ENCODE measurements at regions not wholly inside any gene's neighbourhood (a gene's known extent, or its start where the extent isn't known, plus 50 kb on each side); places are given as distances from the start of the nearest gene placed in this dataset.
"Not testable (repeated sequence)": the region's sequence is repeated elsewhere in the genome, so short reads cannot be mapped to it uniquely, and the experiment has no call there.

DNA sequence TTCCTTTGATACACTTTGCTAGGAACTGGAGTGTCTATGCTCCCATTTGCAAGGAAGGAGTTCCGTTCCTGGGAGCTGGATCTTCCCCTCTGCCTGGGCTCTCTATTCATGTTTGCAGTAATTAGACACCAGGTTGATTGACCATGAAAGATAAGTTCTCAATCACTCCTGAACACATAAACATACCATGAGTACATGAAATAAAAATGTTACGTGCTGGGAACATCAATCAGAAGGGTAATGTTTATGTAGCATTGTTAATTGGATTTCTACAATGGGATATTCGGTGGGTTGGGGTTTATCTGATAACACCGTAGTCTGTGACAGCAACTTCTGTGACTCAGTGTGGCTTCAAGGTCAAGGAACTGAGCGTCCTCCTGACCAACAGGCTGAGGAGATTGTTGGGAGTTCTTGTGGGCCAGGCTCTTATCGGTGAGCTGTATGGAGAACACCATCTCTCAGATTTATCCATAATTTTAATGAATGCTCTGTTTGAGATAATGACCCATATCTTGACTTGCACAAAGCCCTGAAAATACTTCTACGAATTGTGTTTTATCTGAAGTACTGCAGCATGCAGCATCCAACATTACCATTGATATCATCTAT is 136.4 kb downstream of the NPIPB5 start:
- Histone ChIP-seq H3K36me3 (ENCODE audit: insufficient read depth) (no peaks in the 10 kb centered on the region), H3K79me2 (ENCODE audit: insufficient read depth, low read depth) (no peaks in the 10 kb centered on the region), H3K9ac (no peak overlapping the region), H3K27me3 (ENCODE audit: insufficient read depth, low read depth) (no peaks in the 10 kb centered on the region), H3K4me2 (no peak overlapping the region), H4K20me1 (ENCODE audit: insufficient read depth) (no peaks in the 10 kb centered on the region), H2AFZ (ENCODE audit: low read depth) (no peak overlapping the region), H3K27ac (no peak overlapping the region), H3K4me3 (IDR thresholded peaks at IDR 0.05; ENCODE audit: insufficient read depth, low read depth, low read length) (no peak overlapping the region), H3K4me1 (ENCODE audit: low read depth, poor library complexity, severe bottlenecking) (no peaks in the 10 kb centered on the region)
- TF ChIP-seq, protein P1, sequence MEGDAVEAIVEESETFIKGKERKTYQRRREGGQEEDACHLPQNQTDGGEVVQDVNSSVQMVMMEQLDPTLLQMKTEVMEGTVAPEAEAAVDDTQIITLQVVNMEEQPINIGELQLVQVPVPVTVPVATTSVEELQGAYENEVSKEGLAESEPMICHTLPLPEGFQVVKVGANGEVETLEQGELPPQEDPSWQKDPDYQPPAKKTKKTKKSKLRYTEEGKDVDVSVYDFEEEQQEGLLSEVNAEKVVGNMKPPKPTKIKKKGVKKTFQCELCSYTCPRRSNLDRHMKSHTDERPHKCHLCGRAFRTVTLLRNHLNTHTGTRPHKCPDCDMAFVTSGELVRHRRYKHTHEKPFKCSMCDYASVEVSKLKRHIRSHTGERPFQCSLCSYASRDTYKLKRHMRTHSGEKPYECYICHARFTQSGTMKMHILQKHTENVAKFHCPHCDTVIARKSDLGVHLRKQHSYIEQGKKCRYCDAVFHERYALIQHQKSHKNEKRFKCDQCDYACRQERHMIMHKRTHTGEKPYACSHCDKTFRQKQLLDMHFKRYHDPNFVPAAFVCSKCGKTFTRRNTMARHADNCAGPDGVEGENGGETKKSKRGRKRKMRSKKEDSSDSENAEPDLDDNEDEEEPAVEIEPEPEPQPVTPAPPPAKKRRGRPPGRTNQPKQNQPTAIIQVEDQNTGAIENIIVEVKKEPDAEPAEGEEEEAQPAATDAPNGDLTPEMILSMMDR (conservative IDR thresholded peaks at IDR 0.05; ENCODE audit: low read depth, low read length) = no peak

DNA sequence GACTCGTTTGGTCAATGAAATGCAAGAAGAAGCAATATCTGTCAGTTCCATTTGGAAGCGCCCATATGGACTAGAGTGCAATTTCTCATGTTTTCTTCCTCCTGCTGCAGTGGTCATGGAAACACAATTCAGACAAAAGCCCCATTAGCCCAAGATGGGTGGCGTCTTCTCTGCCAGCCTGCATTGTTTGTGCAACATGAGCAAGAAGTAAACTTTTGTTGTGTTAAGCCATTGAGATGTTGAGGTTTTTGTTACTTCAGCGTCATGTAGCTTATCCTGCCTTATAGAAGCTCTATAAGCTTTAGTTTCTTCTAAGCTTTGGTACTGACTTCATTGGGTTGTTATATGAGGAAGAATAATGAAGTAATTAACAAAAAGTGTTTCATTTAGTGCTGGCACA is 137.4 kb downstream of the NPIPB5 start:
- no peaks in the 10 kb centered on the region for H4K20me1 ChIP-seq (ENCODE audit: insufficient read depth)
- H3K4me1 ChIP-seq (ENCODE audit: low read depth, poor library complexity, severe bottlenecking) = no peaks in the 10 kb centered on the region
- H3K9ac ChIP-seq = no peak overlapping the region
- no peak overlapping the region for H2AFZ ChIP-seq (ENCODE audit: low read depth)
- no peaks in the 10 kb centered on the region for H3K79me2 ChIP-seq (ENCODE audit: insufficient read depth, low read depth)
- TF ChIP-seq, protein P1 (conservative IDR thresholded peaks at IDR 0.05; ENCODE audit: low read depth, low read length) = no peak
- H3K36me3 ChIP-seq (ENCODE audit: insufficient read depth) = no peaks in the 10 kb centered on the region
- no peaks in the 10 kb centered on the region for H3K27me3 ChIP-seq (ENCODE audit: insufficient read depth, low read depth)
- no peak overlapping the region for H3K27ac ChIP-seq
- no peak overlapping the region for H3K4me2 ChIP-seq
- no peak overlapping the region for H3K4me3 ChIP-seq (IDR thresholded peaks at IDR 0.05; ENCODE audit: insufficient read depth, low read depth, low read length)

DNA sequence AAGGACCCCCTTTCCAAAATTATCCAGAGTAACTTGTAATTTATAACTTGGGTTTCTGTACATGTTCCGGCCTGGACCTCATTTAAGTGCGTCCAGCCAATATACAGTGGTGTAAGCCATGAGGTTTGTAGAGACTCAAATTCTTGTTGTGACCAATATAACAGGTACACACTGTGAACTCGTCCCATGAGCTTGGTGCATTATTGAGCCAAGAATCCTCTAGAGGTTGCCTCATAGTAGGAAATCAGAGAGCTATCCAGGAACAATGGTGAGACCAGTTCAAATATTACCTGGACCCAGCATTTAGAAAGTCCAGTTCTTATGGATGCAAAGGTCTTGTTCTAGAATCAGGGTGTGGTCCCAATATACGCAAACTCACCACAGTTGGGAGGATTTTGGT is 138.2 kb downstream of the NPIPB5 start:
- Histone ChIP-seq H3K4me2 (no peak overlapping the region), H3K9ac (no peak overlapping the region)

DNA sequence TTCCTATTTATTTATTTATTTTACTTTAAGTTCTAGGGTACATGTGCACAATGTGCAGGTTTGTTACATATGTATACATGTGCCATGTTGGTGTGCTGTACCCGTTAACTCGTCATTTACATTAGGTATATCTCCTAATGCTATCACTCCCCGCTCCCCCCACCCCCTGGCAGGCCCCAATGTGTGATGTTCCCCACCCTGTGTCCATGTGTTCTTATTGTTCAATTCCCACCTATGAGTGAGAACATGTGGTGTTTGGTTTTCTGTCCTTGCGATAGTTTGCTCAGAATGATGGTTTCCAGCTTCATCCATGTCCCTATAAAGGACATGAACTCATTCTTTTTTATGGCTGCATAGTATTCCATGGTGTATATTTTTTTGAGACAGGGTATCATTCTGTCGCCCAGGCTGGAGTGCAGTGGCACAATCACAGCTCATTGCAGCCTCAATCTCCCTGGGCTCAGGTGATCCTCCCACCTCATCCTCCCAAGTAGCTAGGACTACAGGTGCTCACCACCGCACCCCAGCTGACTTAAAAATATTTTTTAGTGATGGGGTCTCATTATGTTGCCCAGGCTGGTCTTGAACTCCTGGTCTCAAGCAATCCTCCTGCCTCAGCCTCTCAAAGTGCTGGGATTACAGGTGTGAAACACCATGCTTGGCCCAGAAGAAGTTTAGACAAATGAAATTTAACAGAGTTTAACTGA is 140.6 kb downstream of the NPIPB5 start:
- H3K27ac ChIP-seq; H3K9ac ChIP-seq; H4K20me1 ChIP-seq (ENCODE audit: insufficient read depth); H3K4me2 ChIP-seq; H3K4me1 ChIP-seq (ENCODE audit: low read depth, poor library complexity, severe bottlenecking); H3K27me3 ChIP-seq (ENCODE audit: insufficient read depth, low read depth); H3K36me3 ChIP-seq (ENCODE audit: insufficient read depth); H2AFZ ChIP-seq (ENCODE audit: low read depth); H3K4me3 ChIP-seq (IDR thresholded peaks at IDR 0.05; ENCODE audit: insufficient read depth, low read depth, low read length); H3K79me2 ChIP-seq (ENCODE audit: insufficient read depth, low read depth): not testable (repeated sequence)

More for the DNA sequence above, 138.2 kb downstream of the NPIPB5 start:
- Histone ChIP-seq H3K79me2 (ENCODE audit: insufficient read depth, low read depth) (no peaks in the 10 kb centered on the region), H3K36me3 (ENCODE audit: insufficient read depth) (no peaks in the 10 kb centered on the region), H2AFZ (ENCODE audit: low read depth) (no peak overlapping the region), H4K20me1 (ENCODE audit: insufficient read depth) (no peaks in the 10 kb centered on the region), H3K27me3 (ENCODE audit: insufficient read depth, low read depth) (no peaks in the 10 kb centered on the region), H3K4me1 (ENCODE audit: low read depth, poor library complexity, severe bottlenecking) (no peaks in the 10 kb centered on the region), H3K4me3 (IDR thresholded peaks at IDR 0.05; ENCODE audit: insufficient read depth, low read depth, low read length) (no peak overlapping the region), H3K27ac (no peak overlapping the region)
- TF ChIP-seq, protein P1 (conservative IDR thresholded peaks at IDR 0.05; ENCODE audit: low read depth, low read length) = no peak

DNA sequence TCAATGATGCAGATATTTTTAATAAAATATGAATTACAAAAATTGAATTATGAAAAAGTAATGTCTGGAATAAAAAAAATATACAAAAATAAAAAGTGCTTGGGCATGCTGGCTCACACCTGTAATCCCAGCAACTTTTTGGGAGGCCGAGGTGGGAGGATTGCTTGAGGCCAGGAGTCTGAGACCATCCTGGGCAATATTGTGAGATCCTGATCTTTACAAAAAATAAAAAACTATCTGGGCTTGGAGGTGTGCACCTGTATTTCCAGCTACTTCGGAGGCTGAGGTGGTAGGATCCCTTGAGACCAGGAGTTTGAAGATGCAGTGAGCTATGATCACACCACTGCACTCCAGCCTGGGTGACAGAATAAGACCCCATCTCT is 141.8 kb downstream of the NPIPB5 start:
- no peaks in the 10 kb centered on the region for H3K79me2 ChIP-seq (ENCODE audit: insufficient read depth, low read depth)
- TF ChIP-seq, protein P1 (conservative IDR thresholded peaks at IDR 0.05; ENCODE audit: low read depth, low read length) = no peak
- no peak overlapping the region for H3K4me2 ChIP-seq
- H3K27me3 ChIP-seq (ENCODE audit: insufficient read depth, low read depth) = no peaks in the 10 kb centered on the region
- H3K4me3 ChIP-seq (IDR thresholded peaks at IDR 0.05; ENCODE audit: insufficient read depth, low read depth, low read length) = no peak overlapping the region
- H3K4me1 ChIP-seq (ENCODE audit: low read depth, poor library complexity, severe bottlenecking) = no peaks in the 10 kb centered on the region
- no peaks in the 10 kb centered on the region for H3K36me3 ChIP-seq (ENCODE audit: insufficient read depth)
- no peak overlapping the region for H3K27ac ChIP-seq
- no peak overlapping the region for H3K9ac ChIP-seq
- H4K20me1 ChIP-seq (ENCODE audit: insufficient read depth) = no peaks in the 10 kb centered on the region
- H2AFZ ChIP-seq (ENCODE audit: low read depth) = no peak overlapping the region

Measured in KMS-11 (cell line).